ENCODE measurements at regions not wholly inside any gene's neighbourhood (a gene's known extent, or its start where the extent isn't known, plus 50 kb on each side); places are given as distances from the start of the nearest gene placed in this dataset.

DNA sequence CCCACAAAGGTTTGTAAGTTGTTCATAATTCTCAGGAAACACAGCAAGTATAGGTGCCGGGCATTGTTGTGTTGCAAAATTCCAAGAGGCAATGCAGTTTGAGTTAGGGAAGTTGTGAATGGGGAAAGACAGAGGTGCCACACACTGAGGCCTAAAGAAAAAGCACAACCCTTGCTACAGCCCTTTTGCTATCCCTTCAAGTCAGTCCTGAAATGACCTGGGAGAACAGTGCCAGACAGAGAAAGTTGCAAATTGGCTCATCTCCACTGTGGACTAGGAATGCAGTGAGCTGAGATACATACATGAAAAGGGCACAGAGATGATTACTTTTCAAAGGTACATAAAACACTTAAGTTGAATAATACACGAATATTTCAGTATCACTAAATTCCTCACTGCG lies 213.3 kb upstream of the TMTC1 start:
- intact Hi-C loops (cut with DNase I; ENCODE audit: low total_unique reads), result no loop called here
- no peak for DNase-seq
- TF ChIP-seq, protein P1, sequence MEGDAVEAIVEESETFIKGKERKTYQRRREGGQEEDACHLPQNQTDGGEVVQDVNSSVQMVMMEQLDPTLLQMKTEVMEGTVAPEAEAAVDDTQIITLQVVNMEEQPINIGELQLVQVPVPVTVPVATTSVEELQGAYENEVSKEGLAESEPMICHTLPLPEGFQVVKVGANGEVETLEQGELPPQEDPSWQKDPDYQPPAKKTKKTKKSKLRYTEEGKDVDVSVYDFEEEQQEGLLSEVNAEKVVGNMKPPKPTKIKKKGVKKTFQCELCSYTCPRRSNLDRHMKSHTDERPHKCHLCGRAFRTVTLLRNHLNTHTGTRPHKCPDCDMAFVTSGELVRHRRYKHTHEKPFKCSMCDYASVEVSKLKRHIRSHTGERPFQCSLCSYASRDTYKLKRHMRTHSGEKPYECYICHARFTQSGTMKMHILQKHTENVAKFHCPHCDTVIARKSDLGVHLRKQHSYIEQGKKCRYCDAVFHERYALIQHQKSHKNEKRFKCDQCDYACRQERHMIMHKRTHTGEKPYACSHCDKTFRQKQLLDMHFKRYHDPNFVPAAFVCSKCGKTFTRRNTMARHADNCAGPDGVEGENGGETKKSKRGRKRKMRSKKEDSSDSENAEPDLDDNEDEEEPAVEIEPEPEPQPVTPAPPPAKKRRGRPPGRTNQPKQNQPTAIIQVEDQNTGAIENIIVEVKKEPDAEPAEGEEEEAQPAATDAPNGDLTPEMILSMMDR (IDR thresholded peaks at IDR 0.05), result no peak
- TF ChIP-seq POLR2A (IDR thresholded peaks at IDR 0.05), result no peak
- Histone ChIP-seq H3K4me1 (no peaks in the 10 kb centered on the region), H3K36me3 (ENCODE audit: low read depth, missing control alignments) (no peaks in the 10 kb centered on the region), H3K9me3 (no peaks in the 10 kb centered on the region), H3K27me3 (no peaks in the 10 kb centered on the region), H3K27ac (no peak overlapping the region), H3K4me3 (no peak overlapping the region)
- 81 to 93% methylated on average over 3 of the region's 3 CpGs for WGBS, 2 donors

- WGBS, 2 donors, result 88 to 100% methylated on average over 2 of the region's 2 CpGs
- TF ChIP-seq, protein P1 (IDR thresholded peaks at IDR 0.05), result no peak
- TF ChIP-seq POLR2A (IDR thresholded peaks at IDR 0.05), result no peak
- no peak for DNase-seq
- Histone ChIP-seq H3K36me3 (ENCODE audit: low read depth, missing control alignments) (no peaks in the 10 kb centered on the region), H3K27ac (no peak overlapping the region), H3K4me3 (no peak overlapping the region), H3K9me3 (no peaks in the 10 kb centered on the region), H3K4me1 (no peaks in the 10 kb centered on the region), H3K27me3 (no peaks in the 10 kb centered on the region)
- intact Hi-C loops (cut with DNase I; ENCODE audit: low total_unique reads), result no loop called here
These were observed 208.6 kb upstream of the TMTC1 start for GRCh38 chr12:29992366-29992765.

- no peaks in the 10 kb centered on the region for H3K4me1 ChIP-seq
- WGBS, 2 donors, result 95 to 96% methylated on average over 2 of the region's 2 CpGs
- H3K36me3 ChIP-seq (ENCODE audit: low read depth, missing control alignments), result no peaks in the 10 kb centered on the region
- H3K9me3 ChIP-seq, result no peaks in the 10 kb centered on the region
- H3K4me3 ChIP-seq, result no peak overlapping the region
- TF ChIP-seq POLR2A (IDR thresholded peaks at IDR 0.05), result no peak
- TF ChIP-seq, protein P1 (IDR thresholded peaks at IDR 0.05), result no peak
- H3K27ac ChIP-seq, result no peak overlapping the region
- H3K27me3 ChIP-seq, result no peaks in the 10 kb centered on the region
- intact Hi-C loops (cut with DNase I; ENCODE audit: low total_unique reads), result no loop called here
- no peak for DNase-seq
These were observed 208.2 kb upstream of the TMTC1 start for GRCh38 chr12:29991924-29992323.

GRCh38 chr12:29990971-29991370 lies 207.2 kb upstream of the TMTC1 start:
- no peak for DNase-seq
- Histone ChIP-seq H3K4me3 (no peak overlapping the region), H3K27ac (no peak overlapping the region), H3K27me3 (no peaks in the 10 kb centered on the region), H3K36me3 (ENCODE audit: low read depth, missing control alignments) (no peaks in the 10 kb centered on the region), H3K4me1 (no peaks in the 10 kb centered on the region), H3K9me3 (no peaks in the 10 kb centered on the region)
- TF ChIP-seq, protein P1 (IDR thresholded peaks at IDR 0.05), result no peak
- no peak for TF ChIP-seq POLR2A (IDR thresholded peaks at IDR 0.05)
- 59 to 80% methylated on average over 4 of the region's 4 CpGs for WGBS, 2 donors
- intact Hi-C loops (cut with DNase I; ENCODE audit: low total_unique reads), result no loop called here

DNA sequence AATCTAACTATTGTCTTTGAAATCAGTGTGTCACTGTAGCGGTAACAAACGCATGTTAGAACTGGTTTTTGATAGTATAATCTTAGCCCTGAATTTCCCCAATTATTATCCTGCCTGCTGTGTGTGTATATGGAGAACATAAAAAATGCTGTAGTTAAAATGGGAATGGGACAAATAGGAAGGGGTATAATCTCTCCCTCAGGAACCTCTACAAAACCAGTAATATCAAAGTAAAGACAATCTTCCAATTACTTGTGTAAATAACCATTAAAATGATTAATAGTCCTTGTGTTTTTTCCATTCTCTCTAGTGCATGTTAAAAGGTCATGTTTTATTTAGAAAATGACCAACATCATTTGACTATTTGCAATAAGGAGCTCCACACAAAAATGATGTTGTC lies 200.1 kb upstream of the TMTC1 start:
- TF ChIP-seq, protein P1 (IDR thresholded peaks at IDR 0.05), result no peak
- no peak for TF ChIP-seq POLR2A (IDR thresholded peaks at IDR 0.05)
- WGBS, 2 donors, result 79 to 85% methylated on average over 2 of the region's 2 CpGs
- intact Hi-C loops (cut with DNase I; ENCODE audit: low total_unique reads), result no loop called here
- no peak overlapping the region for H3K4me3 ChIP-seq
- no peaks in the 10 kb centered on the region for H3K36me3 ChIP-seq (ENCODE audit: low read depth, missing control alignments)
- H3K9me3 ChIP-seq, result no peaks in the 10 kb centered on the region
- H3K4me1 ChIP-seq, result no peaks in the 10 kb centered on the region
- no peaks in the 10 kb centered on the region for H3K27me3 ChIP-seq
- no peak for DNase-seq
- no peak overlapping the region for H3K27ac ChIP-seq

Measured in testis (tissue), 2 donors.